ENCODE measurements at regions not wholly inside any gene's neighbourhood (a gene's known extent, or its start where the extent isn't known, plus 50 kb on each side); places are given as distances from the start of the nearest gene placed in this dataset.

- Histone ChIP-seq H3K9ac (ENCODE audit: low read length in 3 of 3) (no peak overlapping the region), H3K9me3 (ENCODE audit: control insufficient read depth in 2 of 3, insufficient read depth in 1 of 3, low read length in 3 of 3) (no peaks in the 10 kb centered on the region), H3K4me3 (ENCODE audit: low read length in 3 of 3) (no peak overlapping the region), H3K27me3 (ENCODE audit: control insufficient read depth, insufficient read depth, low read length) (no peaks in the 10 kb centered on the region), H3K36me3 (ENCODE audit: control insufficient read depth in 2 of 3, insufficient read depth in 3 of 3, low read length in 3 of 3) (no peaks in the 10 kb centered on the region), H3K4me1 (ENCODE audit: control insufficient read depth in 2 of 3, insufficient read depth in 2 of 3, low read depth in 1 of 3, low read length in 3 of 3) (no peaks in the 10 kb centered on the region), H3K27ac (ENCODE audit: low read depth in 2 of 2, low read length in 2 of 2) (no peak overlapping the region)
- TF ChIP-seq CTCF (IDR thresholded peaks at IDR 0.05; ENCODE audit: borderline replicate concordance, extremely low read depth, insufficient read depth): no peak
- intact Hi-C loops (cut with DNase I): no loop called here
- no peak for FAIRE-seq
- DNase-seq: no peak
Observed at GRCh38 chr7:69358163-69358821, 240.0 kb upstream of the AUTS2 start.

- no peak overlapping the region for H3K27ac ChIP-seq (ENCODE audit: low read depth in 2 of 2, low read length in 2 of 2)
- no peaks in the 10 kb centered on the region for H3K9me3 ChIP-seq (ENCODE audit: control insufficient read depth in 2 of 3, insufficient read depth in 1 of 3, low read length in 3 of 3)
- no peaks in the 10 kb centered on the region for H3K4me1 ChIP-seq (ENCODE audit: control insufficient read depth in 2 of 3, insufficient read depth in 2 of 3, low read depth in 1 of 3, low read length in 3 of 3)
- FAIRE-seq: no peak
- no peak for DNase-seq
- intact Hi-C loops (cut with DNase I): no loop called here
- no peak overlapping the region for H3K9ac ChIP-seq (ENCODE audit: low read length in 3 of 3)
- no peak overlapping the region for H3K4me3 ChIP-seq (ENCODE audit: low read length in 3 of 3)
- no peaks in the 10 kb centered on the region for H3K36me3 ChIP-seq (ENCODE audit: control insufficient read depth in 2 of 3, insufficient read depth in 3 of 3, low read length in 3 of 3)
- H3K27me3 ChIP-seq (ENCODE audit: control insufficient read depth, insufficient read depth, low read length): no peaks in the 10 kb centered on the region
- TF ChIP-seq CTCF (IDR thresholded peaks at IDR 0.05; ENCODE audit: borderline replicate concordance, extremely low read depth, insufficient read depth): no peak
Observed at GRCh38 chr7:69359003-69359700, 239.1 kb upstream of the AUTS2 start.

GRCh38 chr7:69360913-69361312, 237.4 kb upstream of the AUTS2 start:
- Histone ChIP-seq H3K9me3 (ENCODE audit: control insufficient read depth in 2 of 3, insufficient read depth in 1 of 3, low read length in 3 of 3) (no peaks in the 10 kb centered on the region), H3K27ac (ENCODE audit: low read depth in 2 of 2, low read length in 2 of 2) (no peak overlapping the region), H3K4me1 (ENCODE audit: control insufficient read depth in 2 of 3, insufficient read depth in 2 of 3, low read depth in 1 of 3, low read length in 3 of 3) (no peaks in the 10 kb centered on the region), H3K36me3 (ENCODE audit: control insufficient read depth in 2 of 3, insufficient read depth in 3 of 3, low read length in 3 of 3) (no peaks in the 10 kb centered on the region), H3K4me3 (ENCODE audit: low read length in 3 of 3) (no peak overlapping the region), H3K9ac (ENCODE audit: low read length in 3 of 3) (no peak overlapping the region), H3K27me3 (ENCODE audit: control insufficient read depth, insufficient read depth, low read length) (no peaks in the 10 kb centered on the region)
- FAIRE-seq (no peak), DNase-seq (no peak)
- intact Hi-C loops (cut with DNase I): no loop called here
- no peak for TF ChIP-seq CTCF (IDR thresholded peaks at IDR 0.05; ENCODE audit: borderline replicate concordance, extremely low read depth, insufficient read depth)

Data from kidney (tissue), 13 donors.